Ureter (tissue), 1 donor: ENCODE measurements at regions not wholly inside any gene's neighbourhood (a gene's known extent, or its start where the extent isn't known, plus 50 kb on each side); places are given as distances from the start of the nearest gene placed in this dataset.
"Not testable (repeated sequence)": the region's sequence is repeated elsewhere in the genome, so short reads cannot be mapped to it uniquely, and the experiment has no call there.

Experiments used
- DNase-seq: peaks from one replicate; pipeline ENCODE4 v3.0.0-alpha.2; 2020; ENCODE audit warnings: low spot score
- donor health status: DM: yes; HTN: yes; CAD: no.

- no peak for DNase-seq
Measured at GRCh38 chr4:67332627-67333026, 212.7 kb downstream of the CENPC start.

- DNase-seq, result no peak
Measured at GRCh38 chr4:67328393-67328792, 216.9 kb downstream of the CENPC start.

GRCh38 chr4:67328018-67328278 is 217.4 kb downstream of the CENPC start:
- no peak for DNase-seq

DNA sequence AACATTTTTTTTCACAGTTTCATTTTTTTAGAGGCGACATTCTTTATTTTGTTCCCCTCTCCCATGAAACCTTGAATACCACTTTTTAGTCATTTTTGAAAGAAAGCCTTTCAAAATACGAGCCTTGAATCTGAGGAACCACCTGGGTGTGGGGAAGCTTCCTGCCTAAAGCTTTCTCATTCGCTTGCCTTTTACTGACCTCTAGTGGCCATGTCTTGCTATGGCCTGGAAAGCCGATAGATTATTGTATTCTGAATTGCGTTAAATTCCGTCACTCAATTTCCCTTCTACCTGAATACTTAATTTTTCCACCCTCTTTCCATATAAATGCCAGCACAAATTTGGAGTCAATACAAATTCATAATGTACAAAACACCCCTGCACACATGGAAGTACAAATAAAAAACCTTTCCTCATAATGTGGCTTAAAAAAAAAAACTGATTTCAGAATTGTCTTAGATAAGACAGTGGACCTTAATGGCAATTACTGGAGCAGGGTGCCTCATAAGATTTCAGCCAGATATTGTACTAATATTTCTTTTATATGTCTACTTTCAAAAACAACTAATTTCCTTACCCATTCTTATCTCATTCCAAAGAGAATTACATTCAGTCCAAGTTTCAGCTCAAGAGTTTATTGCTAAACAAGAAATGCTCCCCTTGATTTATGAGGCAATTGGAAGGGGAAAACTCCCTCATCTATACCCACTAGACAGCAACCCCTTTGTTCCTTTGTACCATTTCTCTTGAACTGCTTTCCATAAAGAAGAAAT is 217.9 kb downstream of the CENPC start:
- DNase-seq, result peak; percentile 46

DNA sequence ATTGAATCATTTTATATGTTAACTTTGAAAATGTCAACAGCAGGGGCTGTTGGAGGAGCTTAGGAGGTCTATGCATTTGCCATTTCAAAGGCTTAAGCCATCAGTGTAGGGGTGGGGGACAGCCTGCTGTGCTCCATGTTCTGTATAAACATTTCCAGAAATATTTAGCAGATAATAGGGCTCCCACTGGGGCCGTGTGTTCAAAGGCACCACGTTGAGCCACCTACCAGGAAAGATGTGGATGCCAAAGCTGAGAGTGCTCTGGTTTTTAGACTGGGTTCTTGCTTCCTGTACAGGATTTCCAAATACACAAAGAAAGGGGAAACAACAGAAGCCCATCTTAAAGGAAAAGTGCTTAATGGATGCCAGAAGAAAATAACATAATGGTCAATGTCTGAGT is 219.5 kb downstream of the CENPC start:
- no peak for DNase-seq

GRCh38 chr4:67320645-67321044 is 224.7 kb downstream of the CENPC start:
- DNase-seq, result no peak

DNA sequence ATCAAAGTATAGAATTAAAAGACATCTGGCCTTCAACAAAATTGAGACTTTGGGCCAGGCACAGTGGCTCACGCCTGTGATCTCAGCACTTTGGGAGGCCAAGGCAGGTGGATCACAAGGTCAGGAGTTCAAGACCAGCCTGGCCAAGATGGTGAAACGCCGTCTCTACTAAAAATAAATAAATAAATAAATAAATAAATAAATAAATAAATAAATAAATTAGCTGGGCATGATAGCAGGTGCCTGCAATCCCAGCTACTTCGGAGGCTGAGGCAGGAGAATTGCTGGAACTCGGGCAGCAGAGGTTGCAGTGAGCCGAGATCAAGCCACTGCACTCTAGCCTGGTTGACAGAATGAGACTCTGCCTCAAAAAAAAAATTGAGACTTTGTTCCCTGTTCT is 225.7 kb downstream of the CENPC start:
- DNase-seq, result not testable (repeated sequence)

DNA sequence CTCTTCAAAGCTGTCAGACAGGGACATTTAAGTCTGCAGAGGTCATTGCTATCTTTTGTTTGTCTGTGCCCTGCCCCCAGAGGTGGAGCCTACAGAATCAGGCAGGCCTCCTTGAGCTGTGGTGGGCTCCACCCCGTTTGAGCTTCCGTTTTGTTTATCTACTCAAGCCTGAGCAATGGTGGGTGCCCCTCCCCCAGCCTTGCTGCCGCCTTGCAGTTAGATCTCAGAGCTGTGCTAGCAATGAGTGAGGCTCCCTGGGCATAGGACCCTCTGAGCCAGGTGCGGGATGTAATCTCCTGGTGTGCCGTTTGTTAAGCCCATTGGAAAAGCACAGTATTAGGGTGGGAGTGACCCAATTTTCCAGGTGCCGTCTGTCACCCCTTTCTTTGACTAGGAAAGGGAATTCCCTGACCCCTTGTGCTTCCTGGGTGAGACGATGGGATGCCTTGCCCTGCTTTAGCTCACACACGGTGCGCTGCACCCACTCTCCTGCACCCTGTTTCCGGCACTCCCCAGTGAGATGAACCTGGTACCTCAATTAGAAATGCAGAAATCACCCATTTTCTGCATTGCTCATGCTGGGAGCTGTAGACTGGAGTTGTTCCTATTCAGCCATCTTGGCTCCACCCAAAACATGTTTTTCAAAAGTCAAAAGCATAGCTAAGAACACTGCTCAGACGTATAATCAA is 244.7 kb downstream of the CENPC start:
- not testable (repeated sequence) for DNase-seq

DNA sequence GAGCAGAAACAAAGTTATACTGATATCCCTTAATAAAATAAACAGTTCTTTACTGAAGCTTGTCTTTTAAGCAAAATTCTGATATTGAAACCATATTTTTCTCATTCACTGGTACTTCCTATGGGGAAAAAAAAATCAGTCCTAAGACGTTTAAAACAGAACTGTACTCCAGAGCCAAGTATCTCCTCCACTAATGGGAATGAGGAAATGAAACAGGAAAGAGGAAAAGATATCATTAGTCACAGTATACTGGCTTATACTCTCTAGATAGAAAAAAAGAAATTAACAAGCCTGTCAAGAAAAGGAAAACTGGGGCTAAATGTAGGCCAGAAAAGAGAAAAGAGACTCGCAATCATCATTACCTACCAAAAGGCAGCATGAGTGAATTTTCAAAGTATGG is 252.7 kb downstream of the CENPC start:
- no peak for DNase-seq

- no peak for DNase-seq
Measured at GRCh38 chr4:67292045-67292444, 253.3 kb downstream of the CENPC start.

GRCh38 chr4:67291644-67292043 is 253.7 kb downstream of the CENPC start:
- DNase-seq, result no peak

- no peak for DNase-seq
Measured at GRCh38 chr4:67288964-67289363, 256.3 kb downstream of the CENPC start.

GRCh38 chr4:67286724-67287123 is 258.6 kb downstream of the CENPC start:
- DNase-seq, result no peak

DNA sequence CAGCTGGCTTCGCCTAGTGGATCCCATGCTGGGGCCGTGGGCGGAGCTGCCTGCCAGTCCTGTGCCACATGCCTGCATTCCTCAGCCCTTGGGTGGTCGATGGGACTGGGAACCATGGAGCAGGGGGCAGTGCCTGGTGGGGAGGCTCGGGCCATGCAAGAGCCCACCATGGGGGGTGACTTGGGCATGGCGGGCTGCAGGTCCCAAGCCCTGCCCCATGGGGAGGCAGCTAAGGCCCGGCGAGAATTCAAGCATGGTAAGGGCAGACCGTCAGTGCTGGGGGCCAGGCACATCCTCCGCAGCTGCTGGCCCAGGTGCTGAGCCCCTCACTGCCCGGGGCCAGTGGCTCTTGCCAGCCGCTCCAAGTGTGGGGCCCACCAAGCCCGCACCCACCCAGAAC is 262.6 kb downstream of the CENPC start:
- no peak for DNase-seq

DNA sequence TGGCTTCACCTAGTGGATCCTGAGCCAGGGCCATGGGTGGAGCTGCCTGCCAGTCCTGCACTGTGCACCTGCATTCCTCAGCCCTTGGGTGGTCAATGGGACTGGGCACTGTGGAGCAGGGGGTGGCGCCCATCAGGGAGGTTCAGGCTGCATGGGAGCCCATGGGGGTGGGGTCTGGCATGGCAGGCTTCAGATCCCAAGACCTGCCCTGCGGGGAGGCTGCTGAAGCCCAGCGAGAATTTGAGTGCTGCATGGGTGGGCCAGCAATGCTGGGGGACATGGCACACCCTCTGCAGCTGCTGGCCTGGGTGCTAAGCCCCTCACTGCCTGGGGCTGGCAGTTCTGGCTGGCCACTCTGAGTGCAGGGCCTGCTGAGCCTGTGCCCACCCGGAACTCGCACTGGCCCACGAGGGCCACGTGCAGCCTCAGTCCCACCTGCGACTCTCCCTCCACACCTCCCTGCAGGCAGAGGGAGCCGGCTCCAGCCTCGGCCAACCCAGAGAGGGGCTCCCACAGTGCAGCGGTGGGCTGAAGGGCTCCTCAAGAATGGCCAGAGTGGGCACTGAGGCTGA is 270.0 kb downstream of the CENPC start:
- DNase-seq, result no peak

- not testable (repeated sequence) for DNase-seq
Measured at GRCh38 chr4:67274671-67275070, 270.6 kb downstream of the CENPC start.

GRCh38 chr4:67273666-67274065 is 271.6 kb downstream of the CENPC start:
- DNase-seq, result no peak

- no peak for DNase-seq
Measured at GRCh38 chr4:67261971-67262370, 283.3 kb downstream of the CENPC start.

GRCh38 chr4:67256388-67257043 is 288.8 kb downstream of the CENPC start:
- no peak for DNase-seq

DNA sequence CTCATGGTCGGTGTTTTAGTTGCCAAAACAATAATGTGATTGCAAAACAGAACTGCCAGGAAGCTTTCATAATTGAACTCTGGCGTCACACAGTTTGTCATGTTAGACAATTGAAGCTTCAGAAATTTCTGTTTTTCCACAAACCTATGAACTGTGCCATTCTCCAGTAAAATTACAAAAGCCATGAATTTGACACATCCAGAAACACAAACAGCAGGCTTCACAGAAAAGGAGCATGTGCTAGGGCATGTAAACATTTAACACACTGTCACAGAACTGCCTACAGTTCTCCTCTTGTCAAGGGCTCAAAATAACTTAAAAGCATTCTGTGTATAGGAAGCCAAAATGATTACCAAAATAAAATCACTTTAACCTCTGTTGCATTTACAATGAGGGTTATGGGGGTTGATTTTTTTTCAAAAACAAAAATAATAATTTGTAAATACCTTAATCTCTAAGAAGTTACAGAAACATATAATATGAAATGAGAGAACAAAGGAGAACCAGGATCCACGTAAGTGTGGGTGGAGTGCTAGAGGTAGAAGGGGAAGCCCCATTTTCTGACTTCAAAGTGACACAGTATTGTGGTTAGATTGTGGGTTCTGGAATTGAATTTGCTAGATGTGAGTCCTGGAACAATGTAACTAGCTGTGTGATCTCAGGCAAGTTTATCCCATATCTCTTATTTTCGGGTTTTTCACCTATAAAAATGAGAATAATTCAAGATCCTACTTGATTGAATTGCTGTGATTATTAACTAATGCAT is 295.0 kb downstream of the CENPC start:
- no peak for DNase-seq

GRCh38 chr4:67236788-67237187 is 308.5 kb downstream of the CENPC start:
- no peak for DNase-seq

GRCh38 chr4:67236318-67236717 is 309.0 kb downstream of the CENPC start:
- no peak for DNase-seq
